ENCODE measurements at regions not wholly inside any gene's neighbourhood (a gene's known extent, or its start where the extent isn't known, plus 50 kb on each side); places are given as distances from the start of the nearest gene placed in this dataset.
"Not testable (repeated sequence)": the region's sequence is repeated elsewhere in the genome, so short reads cannot be mapped to it uniquely, and the experiment has no call there.

- H4K20me1 ChIP-seq (ENCODE audit: insufficient read depth); H3K4me3 ChIP-seq (replicated peaks in 1 of 2; ENCODE audit: low read depth in 1 of 2, low read length in 2 of 2); H3K9me2 ChIP-seq (ENCODE audit: insufficient read depth); H2AFZ ChIP-seq (ENCODE audit: low read depth, low read length, poor library complexity, severe bottlenecking); H3K4me2 ChIP-seq (ENCODE audit: low read length); POLR2A ChIA-PET; BruUV-seq (replicated peaks); ATAC-seq; H3K9ac ChIP-seq (ENCODE audit: low read length); H3K9me3 ChIP-seq (ENCODE audit: control insufficient read depth in 1 of 2, insufficient read depth in 1 of 2, low read depth in 1 of 2, low read length in 2 of 2); RAD21 ChIA-PET (ENCODE audit: low non-redundant PET in 1 of 2, low total read pairs in 2 of 2, uncharacterized antibody in 2 of 2, unreplicated experiment in 2 of 2); CTCF ChIA-PET; H3K36me3 ChIP-seq (ENCODE audit: control insufficient read depth in 1 of 2, insufficient read depth in 2 of 2, low read length in 2 of 2); intact Hi-C loops (cut with micrococcal nuclease); DNase-seq (ENCODE audit: low read depth, low spot score); H3K27ac ChIP-seq (ENCODE audit: low read depth, low read length); H3K4me1 ChIP-seq (ENCODE audit: control insufficient read depth in 1 of 2, insufficient read depth in 2 of 2, low read length in 2 of 2); H3K79me2 ChIP-seq (ENCODE audit: insufficient read depth, low read length): not testable (repeated sequence)
- H3K27me3 ChIP-seq (ENCODE audit: insufficient read depth, low read length): peaks cover 35% of the 10 kb centered on the region
Observed at GRCh38 chr3:10657339-10657738, 152.0 kb upstream of the ATP2B2 start.

GRCh38 chr3:10665592-10665991, 150.4 kb upstream of the SLC6A11 start:
- no TSS peak for BruUV-seq (replicated peaks)
- Histone ChIP-seq H3K27ac (ENCODE audit: low read depth, low read length) (no peak overlapping the region), H3K9ac (ENCODE audit: low read length) (no peak overlapping the region), H3K4me3 (replicated peaks in 1 of 2; ENCODE audit: low read depth in 1 of 2, low read length in 2 of 2) (no peak overlapping the region), H3K4me1 (ENCODE audit: control insufficient read depth in 1 of 2, insufficient read depth in 2 of 2, low read length in 2 of 2) (peaks cover 0 to 8% of the 10 kb centered on the region in 2 experiments; a peak in 2 of 4 replicates), H2AFZ (ENCODE audit: low read depth, low read length, poor library complexity, severe bottlenecking) (no peak overlapping the region), H3K9me2 (ENCODE audit: insufficient read depth) (no peaks in the 10 kb centered on the region), H3K79me2 (ENCODE audit: insufficient read depth, low read length) (no peaks in the 10 kb centered on the region), H3K4me2 (ENCODE audit: low read length) (no peak overlapping the region), H3K27me3 (ENCODE audit: insufficient read depth, low read length) (peaks cover 29% of the 10 kb centered on the region), H3K36me3 (ENCODE audit: control insufficient read depth in 1 of 2, insufficient read depth in 2 of 2, low read length in 2 of 2) (no peaks in the 10 kb centered on the region), H4K20me1 (ENCODE audit: insufficient read depth) (no peaks in the 10 kb centered on the region), H3K9me3 (ENCODE audit: control insufficient read depth in 1 of 2, insufficient read depth in 1 of 2, low read depth in 1 of 2, low read length in 2 of 2) (no peaks in the 10 kb centered on the region)
- POLR2A ChIA-PET: no interaction called here
- DNase-seq (ENCODE audit: low read depth, low spot score) (no peak), ATAC-seq (0 out of 2 replicates have a peak, but pooled peaks have one; percentile 29)
- intact Hi-C loops (cut with micrococcal nuclease): no loop called here
- CTCF ChIA-PET: no interaction called here
- TF ChIP-seq RAD21 (IDR thresholded peaks at IDR 0.05; ENCODE audit: low read depth) (peak; percentile 6; the same call in 1 of the 2 replicates), EZH2phosphoT487 (IDR thresholded peaks at IDR 0.05; ENCODE audit: borderline replicate concordance) (no peak), EGR1 (IDR thresholded peaks at IDR 0.05; ENCODE audit: low read depth) (no peak)
- TF ChIP-seq, protein P1, sequence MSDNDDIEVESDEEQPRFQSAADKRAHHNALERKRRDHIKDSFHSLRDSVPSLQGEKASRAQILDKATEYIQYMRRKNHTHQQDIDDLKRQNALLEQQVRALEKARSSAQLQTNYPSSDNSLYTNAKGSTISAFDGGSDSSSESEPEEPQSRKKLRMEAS (IDR thresholded peaks at IDR 0.05): no peak
- RAD21 ChIA-PET (ENCODE audit: low non-redundant PET in 1 of 2, low total read pairs in 2 of 2, uncharacterized antibody in 2 of 2, unreplicated experiment in 2 of 2): no interaction called here

All from HCT116 (cell line).